ENCODE measurements at regions not wholly inside any gene's neighbourhood (a gene's known extent, or its start where the extent isn't known, plus 50 kb on each side); places are given as distances from the start of the nearest gene placed in this dataset.

DNA sequence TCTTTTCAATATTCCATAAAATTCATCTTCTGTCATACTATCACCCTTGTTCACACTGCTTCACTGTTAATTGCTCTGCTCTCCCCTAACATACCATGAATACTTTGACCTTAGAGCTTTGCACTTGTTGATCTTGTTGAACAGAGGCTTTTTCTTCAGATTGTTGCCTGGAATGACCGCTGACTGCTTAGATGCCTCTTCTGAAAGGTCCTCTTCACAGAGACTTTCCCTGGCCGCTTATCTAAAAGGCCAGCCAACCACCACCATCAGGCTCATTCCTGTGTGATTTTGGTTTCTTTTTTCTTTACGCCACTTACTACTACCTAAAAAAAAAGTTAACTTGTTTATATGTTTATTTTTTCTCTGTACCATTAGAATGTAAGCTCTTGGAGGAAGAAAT lies 667.7 kb downstream of the STPG2 start:
- TF ChIP-seq CTCF (IDR thresholded peaks at IDR 0.05; ENCODE audit: low read depth, low read length, missing input control), result no peak
- no peak for TF ChIP-seq FOXA1 (IDR thresholded peaks at IDR 0.05)
- TF ChIP-seq SP1 (IDR thresholded peaks at IDR 0.05), result no peak
- no peak for TF ChIP-seq EGR1 (IDR thresholded peaks at IDR 0.05; ENCODE audit: low read depth in 2 of 2)

All from liver (tissue), 3 donors.